ENCODE measurements at regions not wholly inside any gene's neighbourhood (a gene's known extent, or its start where the extent isn't known, plus 50 kb on each side); places are given as distances from the start of the nearest gene placed in this dataset.

GRCh38 chr7:125173571-125173970 is 243.9 kb upstream of the POT1 start:
- TF ChIP-seq ZBTB7A (IDR thresholded peaks at IDR 0.05; ENCODE audit: low read depth) (no peak), TAF1 (IDR thresholded peaks at IDR 0.05; ENCODE audit: low read depth) (no peak), FOXM1 (IDR thresholded peaks at IDR 0.05; ENCODE audit: borderline replicate concordance, low read depth) (no peak), TCF12 (IDR thresholded peaks at IDR 0.05; ENCODE audit: low read depth) (no peak), YY1 (IDR thresholded peaks at IDR 0.05; ENCODE audit: low read depth) (no peak), NFIC (IDR thresholded peaks at IDR 0.05) (no peak), RAD21 (IDR thresholded peaks at IDR 0.05; ENCODE audit: low read depth) (no peak), CEBPB (IDR thresholded peaks at IDR 0.05) (no peak)
- TF ChIP-seq, protein P1, sequence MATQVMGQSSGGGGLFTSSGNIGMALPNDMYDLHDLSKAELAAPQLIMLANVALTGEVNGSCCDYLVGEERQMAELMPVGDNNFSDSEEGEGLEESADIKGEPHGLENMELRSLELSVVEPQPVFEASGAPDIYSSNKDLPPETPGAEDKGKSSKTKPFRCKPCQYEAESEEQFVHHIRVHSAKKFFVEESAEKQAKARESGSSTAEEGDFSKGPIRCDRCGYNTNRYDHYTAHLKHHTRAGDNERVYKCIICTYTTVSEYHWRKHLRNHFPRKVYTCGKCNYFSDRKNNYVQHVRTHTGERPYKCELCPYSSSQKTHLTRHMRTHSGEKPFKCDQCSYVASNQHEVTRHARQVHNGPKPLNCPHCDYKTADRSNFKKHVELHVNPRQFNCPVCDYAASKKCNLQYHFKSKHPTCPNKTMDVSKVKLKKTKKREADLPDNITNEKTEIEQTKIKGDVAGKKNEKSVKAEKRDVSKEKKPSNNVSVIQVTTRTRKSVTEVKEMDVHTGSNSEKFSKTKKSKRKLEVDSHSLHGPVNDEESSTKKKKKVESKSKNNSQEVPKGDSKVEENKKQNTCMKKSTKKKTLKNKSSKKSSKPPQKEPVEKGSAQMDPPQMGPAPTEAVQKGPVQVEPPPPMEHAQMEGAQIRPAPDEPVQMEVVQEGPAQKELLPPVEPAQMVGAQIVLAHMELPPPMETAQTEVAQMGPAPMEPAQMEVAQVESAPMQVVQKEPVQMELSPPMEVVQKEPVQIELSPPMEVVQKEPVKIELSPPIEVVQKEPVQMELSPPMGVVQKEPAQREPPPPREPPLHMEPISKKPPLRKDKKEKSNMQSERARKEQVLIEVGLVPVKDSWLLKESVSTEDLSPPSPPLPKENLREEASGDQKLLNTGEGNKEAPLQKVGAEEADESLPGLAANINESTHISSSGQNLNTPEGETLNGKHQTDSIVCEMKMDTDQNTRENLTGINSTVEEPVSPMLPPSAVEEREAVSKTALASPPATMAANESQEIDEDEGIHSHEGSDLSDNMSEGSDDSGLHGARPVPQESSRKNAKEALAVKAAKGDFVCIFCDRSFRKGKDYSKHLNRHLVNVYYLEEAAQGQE (IDR thresholded peaks at IDR 0.05; ENCODE audit: low read depth) = no peak
- TF ChIP-seq, protein P2, sequence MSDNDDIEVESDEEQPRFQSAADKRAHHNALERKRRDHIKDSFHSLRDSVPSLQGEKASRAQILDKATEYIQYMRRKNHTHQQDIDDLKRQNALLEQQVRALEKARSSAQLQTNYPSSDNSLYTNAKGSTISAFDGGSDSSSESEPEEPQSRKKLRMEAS (IDR thresholded peaks at IDR 0.05) = no peak

DNA sequence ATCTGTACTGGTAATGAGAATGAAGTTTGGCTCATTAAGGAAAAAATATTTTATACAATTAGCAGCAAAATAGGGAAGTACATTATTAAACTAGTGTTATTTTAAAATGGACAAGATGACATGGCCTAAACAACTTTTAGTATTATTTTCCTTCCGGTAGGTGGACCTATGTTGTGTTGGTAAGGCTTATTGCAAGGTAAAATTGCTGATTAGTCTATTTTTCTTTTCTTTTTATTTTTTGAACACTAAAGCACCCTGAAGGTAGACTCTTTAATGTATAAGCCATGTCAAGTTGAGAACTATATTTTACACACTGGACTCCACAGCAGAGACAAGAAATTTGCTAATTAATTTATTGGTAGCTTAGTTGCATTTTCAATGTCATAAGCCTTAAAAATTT is 239.5 kb upstream of the POT1 start:
- no peak for TF ChIP-seq NFIC (IDR thresholded peaks at IDR 0.05)
- TF ChIP-seq EGR1 (IDR thresholded peaks at IDR 0.05) = no peak
- TF ChIP-seq YY1 (IDR thresholded peaks at IDR 0.05; ENCODE audit: low read depth) = no peak
- TF ChIP-seq CEBPB (IDR thresholded peaks at IDR 0.05) = no peak
- TF ChIP-seq USF1 (IDR thresholded peaks at IDR 0.05) = no peak
- no peak for TF ChIP-seq ZBTB7A (IDR thresholded peaks at IDR 0.05; ENCODE audit: low read depth)
- TF ChIP-seq TCF12 (IDR thresholded peaks at IDR 0.05; ENCODE audit: low read depth) = no peak
- TF ChIP-seq TEAD4 (IDR thresholded peaks at IDR 0.05) = no peak
- no peak for TF ChIP-seq FOXM1 (IDR thresholded peaks at IDR 0.05; ENCODE audit: borderline replicate concordance, low read depth)
- TF ChIP-seq, protein P2 (IDR thresholded peaks at IDR 0.05) = no peak
- no peak for TF ChIP-seq TAF1 (IDR thresholded peaks at IDR 0.05; ENCODE audit: low read depth)
- TF ChIP-seq, protein P1 (IDR thresholded peaks at IDR 0.05; ENCODE audit: low read depth) = no peak
- TF ChIP-seq EP300 (IDR thresholded peaks at IDR 0.05; ENCODE audit: borderline replicate concordance) = no peak
- TF ChIP-seq CREB1 (IDR thresholded peaks at IDR 0.05; ENCODE audit: low read depth) = no peak
- TF ChIP-seq RAD21 (IDR thresholded peaks at IDR 0.05; ENCODE audit: low read depth) = no peak

- no peak for TF ChIP-seq FOXM1 (IDR thresholded peaks at IDR 0.05; ENCODE audit: borderline replicate concordance, low read depth)
- TF ChIP-seq RAD21 (IDR thresholded peaks at IDR 0.05; ENCODE audit: low read depth) = no peak
- TF ChIP-seq YY1 (IDR thresholded peaks at IDR 0.05; ENCODE audit: low read depth) = no peak
- TF ChIP-seq NFIC (IDR thresholded peaks at IDR 0.05) = no peak
- TF ChIP-seq EP300 (IDR thresholded peaks at IDR 0.05; ENCODE audit: borderline replicate concordance) = no peak
- TF ChIP-seq TEAD4 (IDR thresholded peaks at IDR 0.05) = no peak
- no peak for TF ChIP-seq TCF12 (IDR thresholded peaks at IDR 0.05; ENCODE audit: low read depth)
- TF ChIP-seq EGR1 (IDR thresholded peaks at IDR 0.05) = no peak
- TF ChIP-seq ZBTB7A (IDR thresholded peaks at IDR 0.05; ENCODE audit: low read depth) = no peak
- no peak for TF ChIP-seq TAF1 (IDR thresholded peaks at IDR 0.05; ENCODE audit: low read depth)
Measured at GRCh38 chr7:125154930-125155329, 225.3 kb upstream of the POT1 start.

DNA sequence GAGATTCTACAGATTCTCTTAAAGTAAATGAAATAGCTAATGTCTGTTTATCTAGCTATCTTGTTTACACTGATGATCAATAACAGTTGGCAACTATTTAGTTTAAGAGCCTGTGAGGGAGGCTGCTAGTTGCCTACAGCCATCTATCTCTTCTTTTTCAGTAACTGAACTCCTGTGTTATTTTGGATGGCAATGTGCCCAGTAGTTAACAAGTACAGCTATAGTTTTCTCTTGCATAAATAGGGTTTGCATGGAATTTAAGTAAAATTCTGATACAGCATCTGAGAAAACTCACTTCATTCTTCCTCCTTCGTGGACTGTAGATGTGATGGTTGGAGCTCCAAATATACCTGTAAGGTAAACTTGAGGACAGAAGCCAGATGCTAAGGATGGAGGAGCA is 219.5 kb upstream of the POT1 start:
- no peak for TF ChIP-seq RAD21 (IDR thresholded peaks at IDR 0.05; ENCODE audit: low read depth)
- no peak for TF ChIP-seq CEBPB (IDR thresholded peaks at IDR 0.05)
- TF ChIP-seq, protein P1 (IDR thresholded peaks at IDR 0.05; ENCODE audit: low read depth) = no peak
- no peak for TF ChIP-seq TAF1 (IDR thresholded peaks at IDR 0.05; ENCODE audit: low read depth)
- no peak for TF ChIP-seq EP300 (IDR thresholded peaks at IDR 0.05; ENCODE audit: borderline replicate concordance)
- TF ChIP-seq EGR1 (IDR thresholded peaks at IDR 0.05) = no peak
- TF ChIP-seq USF1 (IDR thresholded peaks at IDR 0.05) = no peak
- TF ChIP-seq YY1 (IDR thresholded peaks at IDR 0.05; ENCODE audit: low read depth) = no peak
- TF ChIP-seq TCF12 (IDR thresholded peaks at IDR 0.05; ENCODE audit: low read depth) = no peak
- no peak for TF ChIP-seq ZBTB7A (IDR thresholded peaks at IDR 0.05; ENCODE audit: low read depth)
- TF ChIP-seq, protein P2 (IDR thresholded peaks at IDR 0.05) = no peak

Measured in Ishikawa (cell line).